Gastrocnemius medialis (tissue), 4 donors: ENCODE measurements at regions not wholly inside any gene's neighbourhood (a gene's known extent, or its start where the extent isn't known, plus 50 kb on each side); places are given as distances from the start of the nearest gene placed in this dataset.

Source experiments
- ATAC-seq, 2 donors: fragments of 150-250 bp; one replicate each; pipeline ENCODE4 v1.9.1; 2016
- DNase-seq, 2 donors: peaks; one replicate each; pipeline ENCODE4 v3.0.0-alpha.2; 2019
- H3K27ac ChIP-seq, 4 donors: fragments of 200-600 bp; sonication (generic); 1 replicate in 1 of 4; 2 replicates in 3 of 4; pipeline ENCODE4 v1.5.1; 2016 to 2018; ENCODE audit warnings: mild to moderate bottlenecking in 2 of 4, moderate library complexity in 1 of 4
- H3K27me3 ChIP-seq, 3 donors: fragments of 200-600 bp; sonication (generic) in 2 of 3; 1 replicate in 1 of 3; 2 replicates in 2 of 3; pipeline versions ENCODE4 v1.5.1 to v1.6.0; 2016 to 2019; ENCODE audit warnings: mild to moderate bottlenecking in 1 of 3, moderate library complexity in 1 of 3
- H3K36me3 ChIP-seq, 2 donors: fragments of 200-600 bp; sonication (generic) in 1 of 2; one replicate each; pipeline ENCODE4 v1.5.1; 2017 to 2018
- H3K4me1 ChIP-seq, 2 donors: fragments of 200-600 bp; sonication (generic) in 1 of 2; one replicate each; pipeline ENCODE4 v1.5.1; 2016 to 2017; ENCODE audit warnings: mild to moderate bottlenecking in 2 of 2
- H3K4me3 ChIP-seq, 4 donors: fragments of 200-600 bp; sonication (generic) in 3 of 4; 1 replicate in 1 of 4; 2 replicates in 3 of 4; pipeline ENCODE4 v1.5.1; 2016 to 2019; ENCODE audit warnings: mild to moderate bottlenecking in 2 of 4
- H3K9me3 ChIP-seq, 3 donors: fragments of 200-600 bp; sonication (generic) in 2 of 3; 1 replicate in 1 of 3; 2 replicates in 2 of 3; pipeline ENCODE4 v1.5.1; 2016 to 2019
- CTCF ChIP-seq, 5 experiments: fragments of 450-650 bp in 3 of 5; fragments of 200-600 bp in 2 of 5; sonication (generic) in 2 of 5; IDR thresholded peaks in 4 of 5; conservative IDR thresholded peaks in 1 of 5; 1 replicate in 4 of 5; 2 replicates in 1 of 5; pipeline ENCODE4 v1.5.1; 2016 to 2019; ENCODE audit warnings: antibody characterized with exemption in 5 of 5, mild to moderate bottlenecking in 3 of 5, moderate library complexity in 3 of 5
- POLR2A ChIP-seq, 2 donors: fragments of 450-650 bp; IDR thresholded peaks; one replicate each; pipeline ENCODE4 v1.6.1; 2017; ENCODE audit warnings: antibody characterized with exemption in 2 of 2, mild to moderate bottlenecking in 2 of 2, moderate library complexity in 2 of 2
- in situ Hi-C, 4 donors: fragments of 200-750 bp; cut with MboI; loops; one replicate each; pipeline versions ENCODE4 v1.15.0 to v1.8.0; 2017; ENCODE audit warnings: low sequenced_read_pairs in 4 of 4
- intact Hi-C: fragments of 100-400 bp; cut with DNase I; formaldehyde crosslinking; loops from one replicate; pipeline ENCODE4 v1.15.1; 2023; ENCODE audit warnings: low total_unique reads

GRCh38 chr14:98606041-98606640 lies 665.9 kb downstream of the BCL11B start:
- intact Hi-C loops (no loop called here), in situ Hi-C loops (no loop called here)
- H3K27me3 ChIP-seq: no peaks in the 10 kb centered on the region
- no peak overlapping the region for H3K27ac ChIP-seq
- no peak for ATAC-seq
- H3K36me3 ChIP-seq: no peaks in the 10 kb centered on the region
- no peak for DNase-seq
- H3K4me1 ChIP-seq: no peaks in the 10 kb centered on the region
- no peaks in the 10 kb centered on the region for H3K9me3 ChIP-seq
- no peak for TF ChIP-seq CTCF (IDR thresholded peaks at IDR 0.05 in 4 of 5, conservative IDR thresholded peaks at IDR 0.05 in 1 of 5)
- no peak for TF ChIP-seq POLR2A (IDR thresholded peaks at IDR 0.05)
- H3K4me3 ChIP-seq: no peak overlapping the region

- TF ChIP-seq POLR2A (IDR thresholded peaks at IDR 0.05): no peak
- no peak for TF ChIP-seq CTCF (IDR thresholded peaks at IDR 0.05 in 4 of 5, conservative IDR thresholded peaks at IDR 0.05 in 1 of 5)
- no peaks in the 10 kb centered on the region for H3K9me3 ChIP-seq
- DNase-seq (no peak), ATAC-seq (no peak)
- no peak overlapping the region for H3K4me3 ChIP-seq
- H3K27me3 ChIP-seq: no peaks in the 10 kb centered on the region
- no peaks in the 10 kb centered on the region for H3K36me3 ChIP-seq
- intact Hi-C loops (no loop called here), in situ Hi-C loops (no loop called here)
- no peak overlapping the region for H3K27ac ChIP-seq
- H3K4me1 ChIP-seq: no peaks in the 10 kb centered on the region
Observed at GRCh38 chr14:98606816-98607215, 665.2 kb downstream of the BCL11B start.

- DNase-seq: no peak
- ATAC-seq: no peak
- Histone ChIP-seq H3K27me3 (no peaks in the 10 kb centered on the region), H3K9me3 (no peaks in the 10 kb centered on the region), H3K4me3 (no peak overlapping the region), H3K27ac (no peak overlapping the region), H3K4me1 (no peaks in the 10 kb centered on the region), H3K36me3 (no peaks in the 10 kb centered on the region)
- no peak for TF ChIP-seq POLR2A (IDR thresholded peaks at IDR 0.05)
- TF ChIP-seq CTCF (IDR thresholded peaks at IDR 0.05 in 4 of 5, conservative IDR thresholded peaks at IDR 0.05 in 1 of 5): no peak
- in situ Hi-C loops: no loop called here
- intact Hi-C loops: no loop called here
Observed at GRCh38 chr14:98607341-98607910, 664.6 kb downstream of the BCL11B start.

GRCh38 chr14:98608071-98609060 lies 663.6 kb downstream of the BCL11B start:
- in situ Hi-C loops: no loop called here
- H3K36me3 ChIP-seq: no peaks in the 10 kb centered on the region
- H3K27me3 ChIP-seq: no peaks in the 10 kb centered on the region
- TF ChIP-seq POLR2A (IDR thresholded peaks at IDR 0.05): no peak
- no peak for TF ChIP-seq CTCF (IDR thresholded peaks at IDR 0.05 in 4 of 5, conservative IDR thresholded peaks at IDR 0.05 in 1 of 5)
- no peaks in the 10 kb centered on the region for H3K9me3 ChIP-seq
- H3K4me1 ChIP-seq: no peaks in the 10 kb centered on the region
- intact Hi-C loops: no loop called here
- H3K27ac ChIP-seq: no peak overlapping the region
- H3K4me3 ChIP-seq: no peak overlapping the region
- ATAC-seq (no peak), DNase-seq (no peak)
